ENCODE measurements at regions not wholly inside any gene's neighbourhood (a gene's known extent, or its start where the extent isn't known, plus 50 kb on each side); places are given as distances from the start of the nearest gene placed in this dataset.

DNA sequence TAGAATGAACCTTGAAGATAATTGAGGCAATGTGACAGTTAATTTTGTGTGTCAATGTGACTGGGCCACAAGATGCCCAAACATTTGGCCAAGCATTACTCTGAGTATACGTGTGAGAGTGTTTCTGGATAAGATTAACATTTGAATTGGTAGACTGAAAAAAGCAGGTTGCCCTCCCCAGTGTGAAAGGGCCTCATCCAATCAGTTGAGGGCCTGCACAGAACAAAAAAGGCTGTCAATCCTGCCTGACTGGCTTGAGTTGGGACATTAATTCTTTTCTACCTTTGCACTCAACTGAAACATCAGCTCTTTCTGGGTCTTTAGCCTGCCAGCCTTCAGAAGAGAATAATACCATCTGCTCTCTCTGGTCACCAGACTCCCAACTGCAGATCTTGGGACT lies 56.6 kb upstream of the PDE1C start:
- CTCF ChIA-PET: no interaction called here

More for the DNA sequence above, 56.6 kb upstream of the PDE1C start:
- H3K27ac ChIP-seq: no peak overlapping the region
- TF ChIP-seq, protein P1, sequence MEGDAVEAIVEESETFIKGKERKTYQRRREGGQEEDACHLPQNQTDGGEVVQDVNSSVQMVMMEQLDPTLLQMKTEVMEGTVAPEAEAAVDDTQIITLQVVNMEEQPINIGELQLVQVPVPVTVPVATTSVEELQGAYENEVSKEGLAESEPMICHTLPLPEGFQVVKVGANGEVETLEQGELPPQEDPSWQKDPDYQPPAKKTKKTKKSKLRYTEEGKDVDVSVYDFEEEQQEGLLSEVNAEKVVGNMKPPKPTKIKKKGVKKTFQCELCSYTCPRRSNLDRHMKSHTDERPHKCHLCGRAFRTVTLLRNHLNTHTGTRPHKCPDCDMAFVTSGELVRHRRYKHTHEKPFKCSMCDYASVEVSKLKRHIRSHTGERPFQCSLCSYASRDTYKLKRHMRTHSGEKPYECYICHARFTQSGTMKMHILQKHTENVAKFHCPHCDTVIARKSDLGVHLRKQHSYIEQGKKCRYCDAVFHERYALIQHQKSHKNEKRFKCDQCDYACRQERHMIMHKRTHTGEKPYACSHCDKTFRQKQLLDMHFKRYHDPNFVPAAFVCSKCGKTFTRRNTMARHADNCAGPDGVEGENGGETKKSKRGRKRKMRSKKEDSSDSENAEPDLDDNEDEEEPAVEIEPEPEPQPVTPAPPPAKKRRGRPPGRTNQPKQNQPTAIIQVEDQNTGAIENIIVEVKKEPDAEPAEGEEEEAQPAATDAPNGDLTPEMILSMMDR (conservative IDR thresholded peaks at IDR 0.05; ENCODE audit: low read depth): no peak
- DNase-seq (ENCODE audit: low spot score): no peak
- POLR2A ChIA-PET (ENCODE audit: low non-redundant PET): interaction anchor here (0.6 kb wide), 1 partner anchor 344 kb away, joined by 3 read pairs; no protein-coding TSS in a partner anchor
